Nephron progenitor cell (in vitro differentiated cells): ENCODE measurements at regions not wholly inside any gene's neighbourhood (a gene's known extent, or its start where the extent isn't known, plus 50 kb on each side); places are given as distances from the start of the nearest gene placed in this dataset.
A peak's percentile ranks its signal among the peaks of the same experiment; 100 is the strongest.

Experiments
- DNase-seq: peaks from one replicate; pipeline ENCODE4 v3.0.0; 2021
- H3K27ac Mint-ChIP-seq: 2 replicates; pipeline ENCODE4 v1.8.0; 2021; ENCODE audit warnings: mild to moderate bottlenecking, moderate library complexity, mixed read lengths
- H3K27me3 Mint-ChIP-seq: 2 replicates; pipeline ENCODE4 v1.8.0; 2021; ENCODE audit warnings: mild to moderate bottlenecking, low read depth, mixed read lengths; ENCODE audit not compliant: poor library complexity
- H3K36me3 Mint-ChIP-seq: 2 replicates; pipeline ENCODE4 v1.8.0; 2021; ENCODE audit warnings: low read depth, mixed read lengths
- H3K4me1 Mint-ChIP-seq: 2 replicates; pipeline ENCODE4 v1.8.0; 2021; ENCODE audit warnings: mixed read lengths
- H3K4me3 Mint-ChIP-seq: 2 replicates; pipeline ENCODE4 v1.8.0; 2021; ENCODE audit warnings: mild to moderate bottlenecking, moderate library complexity, mixed read lengths
- H3K9me3 Mint-ChIP-seq: 2 replicates; pipeline ENCODE4 v1.8.0; 2021; ENCODE audit warnings: mild to moderate bottlenecking, moderate library complexity, mixed read lengths
- TF ChIP-seq, protein P1 (sequence below): fragments of 200-600 bp; sonication (generic); IDR thresholded peaks from 2 replicates; pipeline ENCODE4 v1.5.0; 2021; ENCODE audit warnings: antibody characterized with exemption

DNA sequence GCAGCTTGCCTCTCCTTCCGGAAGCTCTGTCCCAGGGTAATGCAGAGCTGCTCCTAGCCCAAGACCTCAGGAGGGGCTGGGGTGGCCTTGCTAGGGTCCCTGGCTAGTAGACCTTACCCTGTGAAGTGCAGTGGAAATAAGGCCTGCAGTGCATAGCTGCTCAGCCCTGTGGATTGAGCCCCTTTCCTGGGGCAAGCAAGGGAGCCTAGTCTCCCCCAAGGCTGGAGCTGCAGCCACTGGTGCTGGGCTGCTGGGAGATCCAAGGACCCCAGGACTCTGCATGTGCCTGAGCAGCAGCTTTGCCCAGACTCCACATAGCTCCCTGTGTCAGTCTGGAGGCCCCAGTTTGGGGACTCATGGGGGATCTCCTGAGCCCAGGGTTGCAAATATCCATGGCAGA lies 57.9 kb downstream of the FANCF start:
- Mint-ChIP-seq H3K27ac (no peak overlapping the region), H3K27me3 (no peaks in the 10 kb centered on the region), H3K4me3 (no peak overlapping the region), H3K36me3 (no peaks in the 10 kb centered on the region), H3K4me1 (peaks cover 12% of the 10 kb centered on the region), H3K9me3 (peaks cover 19% of the 10 kb centered on the region)
- DNase-seq = no peak
- TF ChIP-seq, protein P1, sequence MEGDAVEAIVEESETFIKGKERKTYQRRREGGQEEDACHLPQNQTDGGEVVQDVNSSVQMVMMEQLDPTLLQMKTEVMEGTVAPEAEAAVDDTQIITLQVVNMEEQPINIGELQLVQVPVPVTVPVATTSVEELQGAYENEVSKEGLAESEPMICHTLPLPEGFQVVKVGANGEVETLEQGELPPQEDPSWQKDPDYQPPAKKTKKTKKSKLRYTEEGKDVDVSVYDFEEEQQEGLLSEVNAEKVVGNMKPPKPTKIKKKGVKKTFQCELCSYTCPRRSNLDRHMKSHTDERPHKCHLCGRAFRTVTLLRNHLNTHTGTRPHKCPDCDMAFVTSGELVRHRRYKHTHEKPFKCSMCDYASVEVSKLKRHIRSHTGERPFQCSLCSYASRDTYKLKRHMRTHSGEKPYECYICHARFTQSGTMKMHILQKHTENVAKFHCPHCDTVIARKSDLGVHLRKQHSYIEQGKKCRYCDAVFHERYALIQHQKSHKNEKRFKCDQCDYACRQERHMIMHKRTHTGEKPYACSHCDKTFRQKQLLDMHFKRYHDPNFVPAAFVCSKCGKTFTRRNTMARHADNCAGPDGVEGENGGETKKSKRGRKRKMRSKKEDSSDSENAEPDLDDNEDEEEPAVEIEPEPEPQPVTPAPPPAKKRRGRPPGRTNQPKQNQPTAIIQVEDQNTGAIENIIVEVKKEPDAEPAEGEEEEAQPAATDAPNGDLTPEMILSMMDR = no peak

DNA sequence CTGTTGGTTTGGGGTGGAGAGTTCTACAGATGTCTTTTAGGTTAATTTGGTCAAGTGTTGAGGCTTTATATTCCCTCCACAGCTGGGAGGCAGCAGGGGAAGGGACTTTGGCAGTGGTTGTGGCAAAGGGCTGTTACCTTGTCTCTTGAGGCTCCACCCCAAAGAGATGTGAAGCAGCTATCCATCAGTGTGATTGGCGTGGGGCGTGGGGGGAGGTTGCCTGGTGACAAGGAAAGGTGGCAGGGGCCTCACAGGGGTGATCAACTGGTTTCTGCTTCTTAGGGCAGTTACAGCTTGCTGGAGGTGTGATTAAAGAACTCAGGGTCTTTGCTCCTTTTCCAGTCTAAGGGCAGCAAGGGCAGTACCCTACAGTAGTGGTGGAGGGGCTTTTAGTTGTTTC lies 59.3 kb downstream of the FANCF start:
- TF ChIP-seq, protein P1 = no peak
- H3K4me1 Mint-ChIP-seq = peaks cover 12% of the 10 kb centered on the region
- peak; percentile 8 for DNase-seq
- no peaks in the 10 kb centered on the region for H3K36me3 Mint-ChIP-seq
- H3K27ac Mint-ChIP-seq = peak overlapping the region; percentile 13
- peaks cover 19% of the 10 kb centered on the region for H3K9me3 Mint-ChIP-seq
- no peaks in the 10 kb centered on the region for H3K27me3 Mint-ChIP-seq
- H3K4me3 Mint-ChIP-seq = peak overlapping the region; percentile 30

DNA sequence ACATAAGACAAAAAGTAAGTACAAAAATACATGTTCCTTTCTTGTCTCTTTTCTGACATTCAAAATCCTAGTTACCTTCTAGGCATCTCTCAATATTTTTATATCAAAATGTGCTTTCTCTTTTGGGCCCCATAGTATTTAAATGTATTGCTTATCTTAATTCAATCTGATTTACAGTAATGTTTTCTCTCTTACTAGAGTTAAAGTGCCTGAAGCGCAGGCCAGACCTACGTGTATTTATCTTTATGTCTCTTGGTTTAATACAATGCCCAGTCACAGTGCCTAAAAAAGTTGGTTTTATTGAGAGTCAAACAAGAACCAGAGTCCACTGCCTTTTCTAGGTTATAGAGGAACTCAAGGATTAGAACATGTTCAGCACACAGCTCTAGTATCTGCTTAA lies 64.3 kb downstream of the FANCF start:
- Mint-ChIP-seq H3K27ac (no peak overlapping the region), H3K9me3 (peaks cover 19% of the 10 kb centered on the region), H3K36me3 (no peaks in the 10 kb centered on the region), H3K4me1 (peaks cover 5% of the 10 kb centered on the region), H3K4me3 (no peak overlapping the region), H3K27me3 (no peaks in the 10 kb centered on the region)
- TF ChIP-seq, protein P1 = no peak
- no peak for DNase-seq

DNA sequence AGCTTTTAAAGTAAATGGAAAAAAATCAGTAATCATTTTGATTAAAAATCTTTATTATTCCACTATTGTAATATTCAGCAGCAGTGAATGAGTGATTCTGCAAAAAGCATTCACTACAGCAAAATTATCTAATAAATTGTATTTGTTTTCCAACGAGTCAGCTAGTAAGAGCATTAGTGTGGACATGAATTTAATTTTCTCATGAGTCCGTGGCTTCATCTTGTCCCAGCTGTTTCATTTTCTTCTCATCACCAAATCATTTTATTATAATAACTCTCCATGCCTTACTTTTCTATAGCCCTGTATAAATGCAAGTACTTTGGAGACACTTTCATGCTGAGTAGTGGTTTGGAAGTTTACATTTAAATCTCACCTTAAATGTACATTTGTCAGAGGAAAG lies 66.2 kb downstream of the FANCF start:
- TF ChIP-seq, protein P1 = no peak

DNA sequence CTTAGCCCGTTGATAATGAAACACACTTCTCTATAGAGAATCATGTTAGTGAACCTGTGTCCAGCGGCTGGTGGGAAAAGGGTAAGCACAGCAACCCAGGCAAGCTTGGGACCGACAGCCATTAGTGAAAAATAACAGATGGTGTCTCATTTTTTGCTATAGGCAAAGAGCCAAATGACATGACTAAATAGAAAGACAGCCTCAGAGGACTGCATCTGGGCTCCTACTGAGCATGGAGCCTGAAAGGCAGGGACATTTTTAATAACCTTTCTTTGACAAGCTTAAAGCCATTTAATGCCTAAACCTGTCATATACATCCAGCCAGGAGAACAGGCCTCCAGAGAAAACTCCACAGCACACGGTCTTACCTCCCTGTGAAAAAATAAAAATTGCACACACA lies 67.0 kb downstream of the FANCF start:
- Mint-ChIP-seq H3K27me3 (no peaks in the 10 kb centered on the region), H3K9me3 (peaks cover 3% of the 10 kb centered on the region), H3K4me3 (no peak overlapping the region), H3K36me3 (no peaks in the 10 kb centered on the region), H3K4me1 (no peaks in the 10 kb centered on the region), H3K27ac (no peak overlapping the region)
- no peak for DNase-seq
- TF ChIP-seq, protein P1 = no peak

More for the DNA sequence above, 66.2 kb downstream of the FANCF start:
- peaks cover 10% of the 10 kb centered on the region for H3K9me3 Mint-ChIP-seq
- H3K4me3 Mint-ChIP-seq = no peak overlapping the region
- no peak for DNase-seq
- no peaks in the 10 kb centered on the region for H3K27me3 Mint-ChIP-seq
- no peaks in the 10 kb centered on the region for H3K36me3 Mint-ChIP-seq
- no peaks in the 10 kb centered on the region for H3K4me1 Mint-ChIP-seq
- H3K27ac Mint-ChIP-seq = no peak overlapping the region

DNA sequence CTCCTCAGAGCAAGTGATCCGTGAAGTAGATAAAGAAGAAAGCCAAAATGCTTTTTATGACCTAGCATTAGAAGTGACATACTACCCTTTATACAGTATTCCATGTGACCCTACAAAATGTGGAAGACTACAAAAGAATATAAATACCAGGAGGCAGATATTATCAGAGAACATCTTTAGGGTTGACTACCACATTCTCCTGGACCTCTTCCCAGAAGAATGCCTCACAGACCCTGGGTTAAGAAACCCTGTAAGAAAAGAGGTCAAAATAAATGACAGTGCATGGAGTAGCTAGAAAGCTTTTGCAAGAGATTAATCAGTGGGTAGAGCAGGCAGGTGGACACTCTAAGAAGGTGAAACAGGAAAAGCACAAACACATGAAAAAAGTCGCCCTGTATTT lies 69.2 kb downstream of the FANCF start:
- TF ChIP-seq, protein P1 = no peak
- H3K4me3 Mint-ChIP-seq = no peak overlapping the region
- no peak for DNase-seq
- H3K36me3 Mint-ChIP-seq = no peaks in the 10 kb centered on the region
- no peaks in the 10 kb centered on the region for H3K9me3 Mint-ChIP-seq
- H3K27me3 Mint-ChIP-seq = peaks cover 2% of the 10 kb centered on the region
- no peaks in the 10 kb centered on the region for H3K4me1 Mint-ChIP-seq
- H3K27ac Mint-ChIP-seq = no peak overlapping the region
